Retinal pigment epithelial cell (primary cell): ENCODE measurements at regions not wholly inside any gene's neighbourhood (a gene's known extent, or its start where the extent isn't known, plus 50 kb on each side); places are given as distances from the start of the nearest gene placed in this dataset.

ENCODE experiments used
- DNase-seq: peaks from one replicate; pipeline ENCODE4 v3.0.0-alpha.2; 2010; ENCODE audit warnings: low read depth
- H3K4me3 ChIP-seq: 2 replicates; pipeline ENCODE4 v1.5.1; 2011; ENCODE audit warnings: mild to moderate bottlenecking, low read length, control low read depth, moderate library complexity
- CTCF ChIP-seq: conservative IDR thresholded peaks from 2 replicates; pipeline ENCODE4 v1.5.1; 2011; ENCODE audit warnings: low read depth, low read length, control low read depth, inconsistent platforms

- DNase-seq = no peak
- no peak for TF ChIP-seq CTCF
- H3K4me3 ChIP-seq = no peak overlapping the region
These were observed 1070.3 kb downstream of the JRKL start for GRCh38 chr11:97460091-97460490.

GRCh38 chr11:97461044-97461880, 1071.4 kb downstream of the JRKL start:
- TF ChIP-seq CTCF = no peak
- no peak overlapping the region for H3K4me3 ChIP-seq
- DNase-seq = no peak

GRCh38 chr11:97461934-97462333, 1072.1 kb downstream of the JRKL start:
- TF ChIP-seq CTCF = no peak
- no peak for DNase-seq

GRCh38 chr11:97463891-97464290, 1074.1 kb downstream of the JRKL start:
- no peak for DNase-seq
- TF ChIP-seq CTCF = no peak
- no peak overlapping the region for H3K4me3 ChIP-seq

More at GRCh38 chr11:97461934-97462333, 1072.1 kb downstream of the JRKL start:
- H3K4me3 ChIP-seq = no peak overlapping the region

- DNase-seq = no peak
- H3K4me3 ChIP-seq = no peak overlapping the region
- no peak for TF ChIP-seq CTCF
These were observed 1081.7 kb downstream of the JRKL start for GRCh38 chr11:97471480-97471879.

GRCh38 chr11:97487387-97487786, 1097.6 kb downstream of the JRKL start:
- no peak overlapping the region for H3K4me3 ChIP-seq
- no peak for DNase-seq
- TF ChIP-seq CTCF = no peak

GRCh38 chr11:97498891-97499290, 1109.1 kb downstream of the JRKL start:
- no peak for DNase-seq
- no peak for TF ChIP-seq CTCF
- H3K4me3 ChIP-seq = no peak overlapping the region
